HG03460 (cell line): ENCODE measurements at regions not wholly inside any gene's neighbourhood (a gene's known extent, or its start where the extent isn't known, plus 50 kb on each side); places are given as distances from the start of the nearest gene placed in this dataset.

Source experiments
- ATAC-seq: cut with Tn5 transposase; IDR thresholded peaks from one replicate; pipeline ENCODE4 v1.9.1; 2021; ENCODE audit not compliant: unreplicated experiment

- ATAC-seq, result no peak
Measured at GRCh38 chr6:163720460-163721235, 306.1 kb downstream of the QKI start.

- ATAC-seq, result no peak
Measured at GRCh38 chr6:163720005-163720404, 305.5 kb downstream of the QKI start.

GRCh38 chr6:163719028-163719742 is 304.7 kb downstream of the QKI start:
- ATAC-seq, result no peak

- ATAC-seq, result no peak
Measured at GRCh38 chr6:163718537-163718936, 304.0 kb downstream of the QKI start.

GRCh38 chr6:163717106-163717764 is 302.7 kb downstream of the QKI start:
- no peak for ATAC-seq

GRCh38 chr6:163716690-163717089 is 302.2 kb downstream of the QKI start:
- ATAC-seq, result no peak

- ATAC-seq, result no peak
Measured at GRCh38 chr6:163715846-163716245, 301.3 kb downstream of the QKI start.

- ATAC-seq, result no peak
Measured at GRCh38 chr6:163714179-163714578, 299.7 kb downstream of the QKI start.

GRCh38 chr6:163712981-163713380 is 298.5 kb downstream of the QKI start:
- no peak for ATAC-seq

GRCh38 chr6:163712566-163712961 is 298.0 kb downstream of the QKI start:
- peak; percentile 2 for ATAC-seq

GRCh38 chr6:163711615-163712565 is 297.4 kb downstream of the QKI start:
- ATAC-seq, result peak; percentile 49

GRCh38 chr6:163710532-163711470 is 296.3 kb downstream of the QKI start:
- no peak for ATAC-seq

GRCh38 chr6:163709693-163710092 is 295.2 kb downstream of the QKI start:
- ATAC-seq, result no peak

GRCh38 chr6:163709255-163709654 is 294.7 kb downstream of the QKI start:
- no peak for ATAC-seq

GRCh38 chr6:163708466-163708865 is 293.9 kb downstream of the QKI start:
- ATAC-seq, result peak; percentile 48

GRCh38 chr6:163707387-163708355 is 293.2 kb downstream of the QKI start:
- peak; percentile 41 for ATAC-seq

- ATAC-seq, result no peak
Measured at GRCh38 chr6:163706500-163707087, 292.1 kb downstream of the QKI start.

- peak; percentile 51 for ATAC-seq
Measured at GRCh38 chr6:163705923-163706322, 291.4 kb downstream of the QKI start.
